Bronchial epithelial cell (primary cell): ENCODE measurements at regions not wholly inside any gene's neighbourhood (a gene's known extent, or its start where the extent isn't known, plus 50 kb on each side); places are given as distances from the start of the nearest gene placed in this dataset.

Experiments used
- DNase-seq: peaks from one replicate; pipeline ENCODE4 v3.0.0-alpha.2; 2010; ENCODE audit warnings: low read depth
- FAIRE-seq: peaks from 2 replicates; lab custom pipeline; 2011; peaks lifted over from hg19 to GRCh38; lab: Jason Lieb, UNC
- H3K27me3 ChIP-seq: 2 replicates; pipeline ENCODE4 v1.5.1; 2011; ENCODE audit warnings: low read length; ENCODE audit not compliant: control insufficient read depth, insufficient read depth
- H3K36me3 ChIP-seq: 2 replicates; pipeline ENCODE4 v1.5.1; 2011; ENCODE audit warnings: low read length; ENCODE audit not compliant: control insufficient read depth, insufficient read depth
- H3K4me3 ChIP-seq: 2 replicates; pipeline ENCODE4 v1.5.1; 2011; ENCODE audit warnings: mild to moderate bottlenecking, low read depth, low read length, control low read depth
- TF ChIP-seq, protein P1 (sequence below): IDR thresholded peaks from 2 replicates; pipeline ENCODE4 v1.5.1; 2011; ENCODE audit warnings: mild to moderate bottlenecking, moderate library complexity, low read length, control low read depth, inconsistent platforms; ENCODE audit not compliant: insufficient read depth, severe bottlenecking

DNA sequence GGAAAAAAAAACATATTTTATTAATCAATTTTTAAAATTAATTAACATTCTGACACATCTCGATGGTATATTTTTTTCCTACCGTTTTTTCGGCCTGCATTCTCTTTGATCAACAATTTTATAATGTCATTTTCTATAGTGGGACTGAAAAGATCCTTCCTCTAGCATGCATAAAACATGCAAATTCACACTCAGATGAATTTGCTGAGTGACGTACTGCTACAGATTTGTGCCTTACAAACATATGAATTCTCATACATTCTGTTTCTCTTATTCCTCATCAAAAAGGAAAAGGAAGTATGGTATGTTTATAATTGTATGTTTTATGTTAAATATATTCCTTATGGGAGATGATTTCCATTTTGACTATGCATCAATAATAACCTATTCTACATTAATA is 458.2 kb downstream of the TSHZ3 start:
- TF ChIP-seq, protein P1, sequence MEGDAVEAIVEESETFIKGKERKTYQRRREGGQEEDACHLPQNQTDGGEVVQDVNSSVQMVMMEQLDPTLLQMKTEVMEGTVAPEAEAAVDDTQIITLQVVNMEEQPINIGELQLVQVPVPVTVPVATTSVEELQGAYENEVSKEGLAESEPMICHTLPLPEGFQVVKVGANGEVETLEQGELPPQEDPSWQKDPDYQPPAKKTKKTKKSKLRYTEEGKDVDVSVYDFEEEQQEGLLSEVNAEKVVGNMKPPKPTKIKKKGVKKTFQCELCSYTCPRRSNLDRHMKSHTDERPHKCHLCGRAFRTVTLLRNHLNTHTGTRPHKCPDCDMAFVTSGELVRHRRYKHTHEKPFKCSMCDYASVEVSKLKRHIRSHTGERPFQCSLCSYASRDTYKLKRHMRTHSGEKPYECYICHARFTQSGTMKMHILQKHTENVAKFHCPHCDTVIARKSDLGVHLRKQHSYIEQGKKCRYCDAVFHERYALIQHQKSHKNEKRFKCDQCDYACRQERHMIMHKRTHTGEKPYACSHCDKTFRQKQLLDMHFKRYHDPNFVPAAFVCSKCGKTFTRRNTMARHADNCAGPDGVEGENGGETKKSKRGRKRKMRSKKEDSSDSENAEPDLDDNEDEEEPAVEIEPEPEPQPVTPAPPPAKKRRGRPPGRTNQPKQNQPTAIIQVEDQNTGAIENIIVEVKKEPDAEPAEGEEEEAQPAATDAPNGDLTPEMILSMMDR, result no peak
- no peak for FAIRE-seq
- no peaks in the 10 kb centered on the region for H3K27me3 ChIP-seq

DNA sequence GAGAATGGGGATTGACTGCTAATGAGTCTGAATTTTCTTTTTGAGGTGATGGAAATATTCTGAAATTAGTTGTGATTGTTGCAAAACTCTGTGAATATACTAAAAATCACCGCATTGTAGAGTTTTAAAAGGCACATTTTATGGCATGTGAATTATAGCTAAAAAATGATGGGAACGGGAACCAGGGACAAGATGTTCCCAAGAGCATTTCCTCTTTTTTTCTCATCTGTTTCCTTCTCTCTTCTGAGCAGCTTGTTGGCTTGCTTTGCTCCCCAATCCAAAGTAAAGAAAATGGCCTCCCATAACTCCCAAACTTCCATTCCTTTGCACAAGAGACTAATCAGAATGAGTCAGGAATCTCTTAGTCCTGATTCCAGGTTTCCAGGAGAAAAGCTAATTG is 459.2 kb downstream of the TSHZ3 start:
- no peak overlapping the region for H3K4me3 ChIP-seq
- TF ChIP-seq, protein P1, result no peak
- DNase-seq, result no peak
- no peaks in the 10 kb centered on the region for H3K27me3 ChIP-seq
- FAIRE-seq, result no peak
- no peaks in the 10 kb centered on the region for H3K36me3 ChIP-seq

More for the DNA sequence above, 458.2 kb downstream of the TSHZ3 start:
- Histone ChIP-seq H3K4me3 (no peak overlapping the region), H3K36me3 (no peaks in the 10 kb centered on the region)
- no peak for DNase-seq

DNA sequence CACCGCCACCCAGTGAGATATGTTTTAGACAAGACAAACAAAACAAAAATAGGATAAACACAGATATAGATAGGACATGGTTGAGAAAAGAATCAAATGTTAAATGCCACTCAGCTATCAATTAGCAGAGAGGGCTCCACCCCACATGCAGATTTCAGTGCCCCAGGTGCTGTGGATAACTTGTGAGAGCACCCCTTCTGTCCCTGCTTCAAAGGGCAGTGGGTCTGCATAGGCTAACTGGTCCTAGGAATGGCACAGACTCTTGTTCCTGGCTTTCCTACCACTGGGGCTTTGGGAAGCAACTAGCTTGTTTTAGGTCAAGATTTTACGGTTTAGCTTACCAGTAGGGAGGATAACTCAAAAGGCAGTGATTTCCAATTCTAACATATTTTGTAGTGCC is 460.3 kb downstream of the TSHZ3 start:
- H3K36me3 ChIP-seq, result no peaks in the 10 kb centered on the region
- H3K4me3 ChIP-seq, result no peak overlapping the region
- DNase-seq (no peak), FAIRE-seq (no peak)
- TF ChIP-seq, protein P1, result no peak
- no peaks in the 10 kb centered on the region for H3K27me3 ChIP-seq

DNA sequence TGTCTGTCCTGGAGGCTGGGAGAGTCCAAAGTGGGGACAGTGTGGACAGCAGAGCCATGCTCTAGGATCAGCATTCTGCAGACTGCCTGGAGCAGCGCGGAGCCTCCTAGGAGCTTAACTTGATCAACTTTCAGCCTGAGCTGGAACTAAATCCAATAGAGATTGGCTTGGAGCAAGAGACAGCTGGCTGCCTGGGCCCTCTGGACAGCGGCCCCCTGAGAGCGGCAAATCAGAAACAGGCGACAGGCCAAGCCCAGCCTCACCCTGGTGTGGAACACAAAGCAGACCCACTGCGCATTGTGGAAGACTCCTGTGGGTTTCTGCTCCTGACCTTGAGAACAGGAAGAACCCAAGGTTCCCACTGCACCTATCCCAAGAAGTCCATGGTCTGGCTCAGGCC is 462.2 kb downstream of the TSHZ3 start:
- TF ChIP-seq, protein P1, result no peak
- H3K27me3 ChIP-seq, result no peaks in the 10 kb centered on the region
- FAIRE-seq (no peak), DNase-seq (no peak)
- H3K4me3 ChIP-seq, result no peak overlapping the region
- H3K36me3 ChIP-seq, result no peaks in the 10 kb centered on the region

DNA sequence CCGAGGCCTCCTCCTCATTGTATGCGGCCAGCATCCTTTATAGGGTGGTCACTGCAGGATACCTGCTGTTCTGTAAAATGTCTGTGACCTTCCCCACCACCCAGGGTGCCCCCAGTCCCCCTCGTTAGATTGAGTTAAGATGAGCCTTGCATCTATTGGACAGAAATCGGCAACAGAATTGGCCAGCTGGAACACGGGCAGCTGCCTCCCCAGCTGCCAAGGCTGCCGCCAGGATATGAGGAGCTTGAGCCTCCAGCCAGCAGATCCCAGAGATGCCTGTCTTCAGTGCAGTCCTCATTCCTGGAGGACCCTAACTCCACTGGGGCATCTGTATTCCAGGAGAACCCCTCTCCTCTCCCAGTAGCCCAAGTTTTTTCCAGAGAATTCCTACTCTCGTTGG is 463.0 kb downstream of the TSHZ3 start:
- no peak for FAIRE-seq

DNA sequence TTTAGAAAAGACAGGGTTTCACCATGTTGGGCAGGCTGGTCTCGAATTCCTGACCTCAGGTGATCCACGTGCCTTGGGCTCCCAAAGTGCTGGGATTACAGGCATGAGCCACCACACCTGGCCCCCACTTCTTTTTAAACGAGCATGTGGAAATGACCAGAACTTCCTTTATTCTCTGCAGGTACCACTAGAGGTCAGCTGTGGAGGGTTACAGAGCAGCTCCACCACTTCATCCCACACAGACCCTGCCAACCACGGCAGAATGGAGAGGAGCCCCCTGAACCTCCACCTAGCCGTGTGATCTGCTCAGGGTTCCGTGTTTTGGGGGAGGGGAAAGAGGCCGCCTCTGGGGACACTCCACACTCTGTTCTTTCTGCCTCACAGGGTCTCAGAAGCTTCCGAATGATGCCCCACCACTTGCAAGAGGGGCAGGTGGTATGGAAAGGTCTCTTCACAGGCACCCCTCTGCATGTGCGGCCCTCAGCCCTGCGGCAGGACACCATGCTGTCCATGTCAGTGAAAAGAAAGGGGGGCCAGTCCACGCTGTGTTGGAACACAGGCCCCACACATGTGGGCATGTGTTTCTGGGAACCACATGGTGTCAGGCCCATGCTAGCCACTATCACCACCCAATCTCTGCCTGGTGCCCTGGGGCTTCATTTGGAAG is 465.0 kb downstream of the TSHZ3 start:
- DNase-seq (no peak), FAIRE-seq (no peak)
- Histone ChIP-seq H3K36me3 (no peaks in the 10 kb centered on the region), H3K27me3 (no peaks in the 10 kb centered on the region), H3K4me3 (no peak overlapping the region)
- TF ChIP-seq, protein P1, result no peak

More for the DNA sequence above, 463.0 kb downstream of the TSHZ3 start:
- no peak overlapping the region for H3K4me3 ChIP-seq
- no peaks in the 10 kb centered on the region for H3K27me3 ChIP-seq
- no peak for DNase-seq
- H3K36me3 ChIP-seq, result no peaks in the 10 kb centered on the region
- TF ChIP-seq, protein P1, result no peak
